ENCODE measurements at regions not wholly inside any gene's neighbourhood (a gene's known extent, or its start where the extent isn't known, plus 50 kb on each side); places are given as distances from the start of the nearest gene placed in this dataset.

- no peak for TF ChIP-seq CTCF (IDR thresholded peaks at IDR 0.05)
- H3K27me3 ChIP-seq: no peaks in the 10 kb centered on the region
- H3K36me3 ChIP-seq: no peaks in the 10 kb centered on the region
- H3K4me3 ChIP-seq (ENCODE audit: low read depth in 1 of 2, low read length in 1 of 2): no peak overlapping the region
- H3K9me3 ChIP-seq: no peaks in the 10 kb centered on the region
- no peak overlapping the region for H3K27ac ChIP-seq
- H3K4me1 ChIP-seq (ENCODE audit: control insufficient read depth in 1 of 2, insufficient read depth in 1 of 2, low read depth in 1 of 2, low read length in 1 of 2): no peaks in the 10 kb centered on the region
These were observed 637.0 kb upstream of the TBX3 start for GRCh38 chr12:115320967-115321366.

GRCh38 chr12:115320451-115320850 is 636.5 kb upstream of the TBX3 start:
- Histone ChIP-seq H3K4me1 (ENCODE audit: control insufficient read depth in 1 of 2, insufficient read depth in 1 of 2, low read depth in 1 of 2, low read length in 1 of 2) (no peaks in the 10 kb centered on the region), H3K4me3 (ENCODE audit: low read depth in 1 of 2, low read length in 1 of 2) (no peak overlapping the region), H3K27ac (no peak overlapping the region), H3K36me3 (no peaks in the 10 kb centered on the region), H3K9me3 (no peaks in the 10 kb centered on the region), H3K27me3 (no peaks in the 10 kb centered on the region)
- TF ChIP-seq CTCF (IDR thresholded peaks at IDR 0.05): no peak

- no peaks in the 10 kb centered on the region for H3K27me3 ChIP-seq
- no peaks in the 10 kb centered on the region for H3K9me3 ChIP-seq
- H3K4me3 ChIP-seq (ENCODE audit: low read depth in 1 of 2, low read length in 1 of 2): no peak overlapping the region
- no peaks in the 10 kb centered on the region for H3K4me1 ChIP-seq (ENCODE audit: control insufficient read depth in 1 of 2, insufficient read depth in 1 of 2, low read depth in 1 of 2, low read length in 1 of 2)
- H3K36me3 ChIP-seq: no peaks in the 10 kb centered on the region
- no peak for TF ChIP-seq CTCF (IDR thresholded peaks at IDR 0.05)
- no peak overlapping the region for H3K27ac ChIP-seq
These were observed 635.6 kb upstream of the TBX3 start for GRCh38 chr12:115319446-115320040.

- Histone ChIP-seq H3K4me1 (ENCODE audit: control insufficient read depth in 1 of 2, insufficient read depth in 1 of 2, low read depth in 1 of 2, low read length in 1 of 2) (no peaks in the 10 kb centered on the region), H3K36me3 (no peaks in the 10 kb centered on the region), H3K27me3 (no peaks in the 10 kb centered on the region), H3K27ac (no peak overlapping the region), H3K4me3 (ENCODE audit: low read depth in 1 of 2, low read length in 1 of 2) (no peak overlapping the region), H3K9me3 (no peaks in the 10 kb centered on the region)
- no peak for TF ChIP-seq CTCF (IDR thresholded peaks at IDR 0.05)
These were observed 630.0 kb upstream of the TBX3 start for GRCh38 chr12:115313929-115314328.

GRCh38 chr12:115312901-115313300 is 628.9 kb upstream of the TBX3 start:
- TF ChIP-seq CTCF (IDR thresholded peaks at IDR 0.05): no peak
- no peaks in the 10 kb centered on the region for H3K4me1 ChIP-seq (ENCODE audit: control insufficient read depth in 1 of 2, insufficient read depth in 1 of 2, low read depth in 1 of 2, low read length in 1 of 2)
- no peak overlapping the region for H3K27ac ChIP-seq
- H3K36me3 ChIP-seq: no peaks in the 10 kb centered on the region
- no peaks in the 10 kb centered on the region for H3K27me3 ChIP-seq
- H3K4me3 ChIP-seq (ENCODE audit: low read depth in 1 of 2, low read length in 1 of 2): no peak overlapping the region
- no peaks in the 10 kb centered on the region for H3K9me3 ChIP-seq

- no peak for TF ChIP-seq CTCF (IDR thresholded peaks at IDR 0.05)
- H3K9me3 ChIP-seq: no peaks in the 10 kb centered on the region
- H3K27me3 ChIP-seq: no peaks in the 10 kb centered on the region
- no peaks in the 10 kb centered on the region for H3K4me1 ChIP-seq (ENCODE audit: control insufficient read depth in 1 of 2, insufficient read depth in 1 of 2, low read depth in 1 of 2, low read length in 1 of 2)
- H3K36me3 ChIP-seq: no peaks in the 10 kb centered on the region
- H3K4me3 ChIP-seq (ENCODE audit: low read depth in 1 of 2, low read length in 1 of 2): no peak overlapping the region
- H3K27ac ChIP-seq: no peak overlapping the region
These were observed 627.9 kb upstream of the TBX3 start for GRCh38 chr12:115311875-115312274.
